SK-N-SH (cell line): ENCODE measurements at regions not wholly inside any gene's neighbourhood (a gene's known extent, or its start where the extent isn't known, plus 50 kb on each side); places are given as distances from the start of the nearest gene placed in this dataset.

Experiments
- CTCF ChIA-PET: fragments of 300-600, 350-600 bp; formaldehyde crosslinking; extraction: SDS; loops from one replicate; lab custom pipeline; 2021; lab: Yijun Ruan, JAX
- POLR2A ChIA-PET: fragments of 350-600 bp; sonication (Branson Sonifier 250); formaldehyde crosslinking; extraction: SDS; loops from one replicate; lab custom pipeline; 2020; ENCODE audit warnings: antibody characterized with exemption, inconsistent platforms; lab: Yijun Ruan, JAX
- DNase-seq: peaks from one replicate; pipeline ENCODE4 v3.0.0; 2012
- H2AFZ ChIP-seq: fragments of 200-600 bp; sonication (generic); 2 replicates; pipeline ENCODE4 v1.8.1; 2016; ENCODE audit warnings: antibody characterized with exemption, mild to moderate bottlenecking, low read depth
- H3F3A ChIP-seq: fragments of 200-600 bp; sonication (generic); replicated peaks from 2 replicates; pipeline ENCODE3; 2016; ENCODE audit warnings: antibody characterized with exemption, mild to moderate bottlenecking; ENCODE audit not compliant: insufficient read depth
- H3K27ac ChIP-seq, 2 experiments: fragments of 200-500 bp in 1 of 2; fragments of 200-600 bp in 1 of 2; sonication (Bioruptor generic) in 1 of 2; sonication (generic), shearing (Covaris generic) in 1 of 2; 2 replicates each; pipeline versions ENCODE4 v1.5.1 to v1.6.1; 2014 to 2016; ENCODE audit warnings: low read depth in 2 of 2, inconsistent platforms in 1 of 2, low read length in 1 of 2, mild to moderate bottlenecking in 1 of 2, mixed read lengths in 1 of 2
- H3K27me3 ChIP-seq: fragments of 200-600 bp; sonication (generic), shearing (Covaris generic); 2 replicates; pipeline ENCODE4 v1.6.1; 2016; ENCODE audit warnings: mixed run types; ENCODE audit not compliant: insufficient read depth
- H3K36me3 ChIP-seq, 2 experiments: fragments of 200-500 bp in 1 of 2; fragments of 200-600 bp in 1 of 2; sonication (Bioruptor generic) in 1 of 2; sonication (generic) in 1 of 2; replicated peaks in 1 of 2; 2 replicates each; pipeline versions ENCODE3 to v1.5.1; 2014 to 2016; ENCODE audit warnings: low read length in 1 of 2, mild to moderate bottlenecking in 1 of 2; ENCODE audit not compliant: insufficient read depth in 2 of 2, control insufficient read depth in 1 of 2
- H3K4me1 ChIP-seq, 2 experiments: fragments of 200-500 bp in 1 of 2; fragments of 200-600 bp in 1 of 2; sonication (Bioruptor generic) in 1 of 2; sonication (generic), shearing (Covaris generic) in 1 of 2; 2 replicates each; pipeline versions ENCODE4 v1.5.1 to v1.6.1; 2014 to 2016; ENCODE audit warnings: low read depth in 1 of 2, low read length in 1 of 2, mixed run types in 1 of 2; ENCODE audit not compliant: insufficient read depth in 2 of 2, control insufficient read depth in 1 of 2
- H3K4me2 ChIP-seq: fragments of 200-600 bp; sonication (generic), shearing (Covaris generic); 2 replicates; pipeline ENCODE4 v1.6.1; 2017; ENCODE audit warnings: mixed run types
- H3K4me3 ChIP-seq, 2 experiments: fragments of 200-500 bp in 1 of 2; fragments of 200-600 bp in 1 of 2; sonication (Bioruptor generic) in 1 of 2; sonication (generic), shearing (Covaris generic) in 1 of 2; 2 replicates each; pipeline versions ENCODE4 v1.5.1 to v1.8.1; 2014 to 2016; ENCODE audit warnings: low read depth in 2 of 2, inconsistent platforms in 1 of 2, low read length in 1 of 2, mild to moderate bottlenecking in 1 of 2, mixed read lengths in 1 of 2, moderate library complexity in 1 of 2
- H3K79me2 ChIP-seq: fragments of 200-600 bp; sonication (generic); 2 replicates; pipeline ENCODE4 v1.8.1; 2017; ENCODE audit warnings: mild to moderate bottlenecking; ENCODE audit not compliant: insufficient read depth
- H3K9ac ChIP-seq: fragments of 200-600 bp; sonication (generic); 2 replicates; pipeline ENCODE4 v1.6.1; 2017; ENCODE audit warnings: mixed run types
- H3K9me2 ChIP-seq: fragments of 200-600 bp; sonication (generic); 2 replicates; pipeline ENCODE4 v1.6.1; 2017; ENCODE audit warnings: mixed run types
- H3K9me3 ChIP-seq: fragments of 200-600 bp; sonication (generic); 2 replicates; pipeline ENCODE4 v1.6.1; 2017; ENCODE audit warnings: mixed run types, mild to moderate bottlenecking, moderate library complexity
- H4K20me1 ChIP-seq: fragments of 200-600 bp; sonication (generic); 2 replicates; pipeline ENCODE4 v1.6.1; 2017; ENCODE audit warnings: mild to moderate bottlenecking, mixed run types; ENCODE audit not compliant: insufficient read depth
- CHD2 ChIP-seq: fragments of 150-350 bp; IDR thresholded peaks from 2 replicates; pipeline ENCODE4 v1.6.1; 2018; ENCODE audit warnings: low read length; ENCODE audit not compliant: partially characterized antibody
- ELF1 ChIP-seq: IDR thresholded peaks from 2 replicates; pipeline ENCODE4 v1.4.0; 2012
- GABPA ChIP-seq: IDR thresholded peaks from 2 replicates; pipeline ENCODE4 v1.4.0; 2012; ENCODE audit warnings: low read depth, mild to moderate bottlenecking
- GATA2 ChIP-seq: sonication (generic); formaldehyde crosslinking; IDR thresholded peaks from 2 replicates; pipeline ENCODE4 v1.5.0; 2020; ENCODE audit warnings: mild to moderate bottlenecking, missing genetic modification reagents
- JUND ChIP-seq: IDR thresholded peaks from 2 replicates; pipeline ENCODE4 v1.4.0; 2012
- MXI1 ChIP-seq: IDR thresholded peaks from 2 replicates; pipeline ENCODE4 v1.6.1; 2012; ENCODE audit warnings: mild to moderate bottlenecking, low read depth, low read length, improper control_type of control experiment
- RAD21 ChIP-seq: IDR thresholded peaks from 2 replicates; pipeline ENCODE4 v1.6.1; 2012; ENCODE audit warnings: mild to moderate bottlenecking, low read length
- RFX5 ChIP-seq: IDR thresholded peaks from 2 replicates; pipeline ENCODE4 v1.6.1; 2012; ENCODE audit warnings: mild to moderate bottlenecking, improper control_type of control experiment, low read length
- RXRA ChIP-seq: IDR thresholded peaks from 2 replicates; pipeline ENCODE4 v1.4.0; 2012; ENCODE audit warnings: low read depth, mild to moderate bottlenecking, borderline replicate concordance
- SIN3A ChIP-seq: IDR thresholded peaks from 2 replicates; pipeline ENCODE4 v1.6.1; 2012; ENCODE audit warnings: low read depth, mild to moderate bottlenecking, low read length, moderate library complexity, borderline replicate concordance
- TCF12 ChIP-seq: IDR thresholded peaks from 2 replicates; pipeline ENCODE4 v1.4.0; 2012
- WGBS: methylation state at CpG from one replicate; pipeline ENCODE4 v1.1.6; 2017; ENCODE audit warnings: low lambda C conversion rate; 5-methylcytosine and 5-hydroxymethylcytosine counted together
- TF ChIP-seq, protein P1 (sequence below): IDR thresholded peaks from 2 replicates; pipeline ENCODE4 v1.4.0; 2012; ENCODE audit warnings: low read depth, borderline replicate concordance
- TF ChIP-seq, protein P2 (sequence below): IDR thresholded peaks from 2 replicates; pipeline ENCODE4 v1.4.0; 2012; ENCODE audit warnings: low read depth
- TF ChIP-seq, protein P3 (sequence below): fragments of 200-600 bp; sonication (generic); IDR thresholded peaks from 2 replicates; pipeline ENCODE4 v1.6.1; 2017; ENCODE audit warnings: antibody characterized with exemption, mild to moderate bottlenecking, moderate library complexity
- TF ChIP-seq, protein P4 (sequence below): IDR thresholded peaks from 2 replicates; pipeline ENCODE4 v1.6.1; 2012; ENCODE audit warnings: mild to moderate bottlenecking, low read depth, low read length, moderate library complexity
- TF ChIP-seq, protein P5 (sequence below): fragments of 150-350 bp; IDR thresholded peaks from 2 replicates; pipeline ENCODE4 v1.6.1; 2016; ENCODE audit warnings: mild to moderate bottlenecking, low read depth, low read length

DNA sequence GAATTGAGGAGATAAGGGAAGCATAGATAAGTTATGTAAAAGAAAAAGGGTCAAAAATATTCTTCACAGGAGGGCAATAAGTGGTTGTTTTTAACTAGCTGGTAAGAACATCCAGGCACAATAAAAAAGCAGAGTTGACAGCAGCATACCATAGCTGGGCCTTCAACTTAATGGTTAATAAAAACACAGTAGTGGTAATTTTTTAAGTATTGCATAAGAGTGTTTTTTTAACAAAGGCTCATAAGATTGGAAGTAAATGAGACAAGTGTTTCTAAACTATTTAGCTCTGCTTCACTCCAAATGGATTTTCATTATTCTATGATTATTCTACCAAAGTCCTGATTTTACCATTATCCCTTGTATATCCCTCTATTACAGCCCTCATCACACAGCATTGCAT, 140.1 kb upstream of the TSPAN8 start:
- TF ChIP-seq GATA2 (no peak), RXRA (no peak), TCF12 (no peak), SIN3A (no peak), ELF1 (no peak)
- TF ChIP-seq, protein P1, sequence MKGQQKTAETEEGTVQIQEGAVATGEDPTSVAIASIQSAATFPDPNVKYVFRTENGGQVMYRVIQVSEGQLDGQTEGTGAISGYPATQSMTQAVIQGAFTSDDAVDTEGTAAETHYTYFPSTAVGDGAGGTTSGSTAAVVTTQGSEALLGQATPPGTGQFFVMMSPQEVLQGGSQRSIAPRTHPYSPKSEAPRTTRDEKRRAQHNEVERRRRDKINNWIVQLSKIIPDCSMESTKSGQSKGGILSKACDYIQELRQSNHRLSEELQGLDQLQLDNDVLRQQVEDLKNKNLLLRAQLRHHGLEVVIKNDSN = no peak
- TF ChIP-seq, protein P2, sequence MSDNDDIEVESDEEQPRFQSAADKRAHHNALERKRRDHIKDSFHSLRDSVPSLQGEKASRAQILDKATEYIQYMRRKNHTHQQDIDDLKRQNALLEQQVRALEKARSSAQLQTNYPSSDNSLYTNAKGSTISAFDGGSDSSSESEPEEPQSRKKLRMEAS = no peak
- CTCF ChIA-PET = interaction anchor here (0.6 to 1.3 kb wide), 4 partner anchors 8 to 47 kb away, joined by 3 read pairs; no protein-coding TSS in a partner anchor
- H3K27ac ChIP-seq = no peak overlapping the region

DNA sequence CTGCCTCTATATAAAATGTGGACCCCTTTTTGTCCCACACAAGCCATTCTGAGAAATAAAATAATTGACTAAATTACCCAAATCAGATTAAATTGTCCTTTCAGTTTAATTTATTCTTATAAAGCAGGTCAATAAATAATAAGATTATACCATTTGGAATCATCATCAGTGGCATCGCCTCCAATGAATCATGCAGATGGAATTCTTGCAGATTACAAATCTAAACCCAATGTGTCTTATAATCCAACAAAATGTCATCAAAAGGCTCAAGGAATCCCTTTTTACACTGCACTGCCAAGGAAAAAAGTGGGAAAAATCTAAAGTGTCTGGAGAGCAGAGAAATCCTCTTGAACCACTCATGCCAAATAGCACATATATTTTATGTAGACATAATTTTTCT, 138.2 kb upstream of the TSPAN8 start:
- H3K27ac ChIP-seq = no peak overlapping the region
- CTCF ChIA-PET = no interaction called here
- no peaks in the 10 kb centered on the region for H3K27me3 ChIP-seq
- H3K79me2 ChIP-seq = no peaks in the 10 kb centered on the region
- no peak overlapping the region for H2AFZ ChIP-seq
- H3K9me3 ChIP-seq = no peaks in the 10 kb centered on the region
- H4K20me1 ChIP-seq = no peaks in the 10 kb centered on the region
- TF ChIP-seq JUND (no peak), CHD2 (no peak), GABPA (no peak), RAD21 (no peak), RFX5 (no peak), MXI1 (no peak)
- TF ChIP-seq, protein P3, sequence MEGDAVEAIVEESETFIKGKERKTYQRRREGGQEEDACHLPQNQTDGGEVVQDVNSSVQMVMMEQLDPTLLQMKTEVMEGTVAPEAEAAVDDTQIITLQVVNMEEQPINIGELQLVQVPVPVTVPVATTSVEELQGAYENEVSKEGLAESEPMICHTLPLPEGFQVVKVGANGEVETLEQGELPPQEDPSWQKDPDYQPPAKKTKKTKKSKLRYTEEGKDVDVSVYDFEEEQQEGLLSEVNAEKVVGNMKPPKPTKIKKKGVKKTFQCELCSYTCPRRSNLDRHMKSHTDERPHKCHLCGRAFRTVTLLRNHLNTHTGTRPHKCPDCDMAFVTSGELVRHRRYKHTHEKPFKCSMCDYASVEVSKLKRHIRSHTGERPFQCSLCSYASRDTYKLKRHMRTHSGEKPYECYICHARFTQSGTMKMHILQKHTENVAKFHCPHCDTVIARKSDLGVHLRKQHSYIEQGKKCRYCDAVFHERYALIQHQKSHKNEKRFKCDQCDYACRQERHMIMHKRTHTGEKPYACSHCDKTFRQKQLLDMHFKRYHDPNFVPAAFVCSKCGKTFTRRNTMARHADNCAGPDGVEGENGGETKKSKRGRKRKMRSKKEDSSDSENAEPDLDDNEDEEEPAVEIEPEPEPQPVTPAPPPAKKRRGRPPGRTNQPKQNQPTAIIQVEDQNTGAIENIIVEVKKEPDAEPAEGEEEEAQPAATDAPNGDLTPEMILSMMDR = no peak
- TF ChIP-seq, protein P4, sequence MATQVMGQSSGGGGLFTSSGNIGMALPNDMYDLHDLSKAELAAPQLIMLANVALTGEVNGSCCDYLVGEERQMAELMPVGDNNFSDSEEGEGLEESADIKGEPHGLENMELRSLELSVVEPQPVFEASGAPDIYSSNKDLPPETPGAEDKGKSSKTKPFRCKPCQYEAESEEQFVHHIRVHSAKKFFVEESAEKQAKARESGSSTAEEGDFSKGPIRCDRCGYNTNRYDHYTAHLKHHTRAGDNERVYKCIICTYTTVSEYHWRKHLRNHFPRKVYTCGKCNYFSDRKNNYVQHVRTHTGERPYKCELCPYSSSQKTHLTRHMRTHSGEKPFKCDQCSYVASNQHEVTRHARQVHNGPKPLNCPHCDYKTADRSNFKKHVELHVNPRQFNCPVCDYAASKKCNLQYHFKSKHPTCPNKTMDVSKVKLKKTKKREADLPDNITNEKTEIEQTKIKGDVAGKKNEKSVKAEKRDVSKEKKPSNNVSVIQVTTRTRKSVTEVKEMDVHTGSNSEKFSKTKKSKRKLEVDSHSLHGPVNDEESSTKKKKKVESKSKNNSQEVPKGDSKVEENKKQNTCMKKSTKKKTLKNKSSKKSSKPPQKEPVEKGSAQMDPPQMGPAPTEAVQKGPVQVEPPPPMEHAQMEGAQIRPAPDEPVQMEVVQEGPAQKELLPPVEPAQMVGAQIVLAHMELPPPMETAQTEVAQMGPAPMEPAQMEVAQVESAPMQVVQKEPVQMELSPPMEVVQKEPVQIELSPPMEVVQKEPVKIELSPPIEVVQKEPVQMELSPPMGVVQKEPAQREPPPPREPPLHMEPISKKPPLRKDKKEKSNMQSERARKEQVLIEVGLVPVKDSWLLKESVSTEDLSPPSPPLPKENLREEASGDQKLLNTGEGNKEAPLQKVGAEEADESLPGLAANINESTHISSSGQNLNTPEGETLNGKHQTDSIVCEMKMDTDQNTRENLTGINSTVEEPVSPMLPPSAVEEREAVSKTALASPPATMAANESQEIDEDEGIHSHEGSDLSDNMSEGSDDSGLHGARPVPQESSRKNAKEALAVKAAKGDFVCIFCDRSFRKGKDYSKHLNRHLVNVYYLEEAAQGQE = no peak
- TF ChIP-seq, protein P5, sequence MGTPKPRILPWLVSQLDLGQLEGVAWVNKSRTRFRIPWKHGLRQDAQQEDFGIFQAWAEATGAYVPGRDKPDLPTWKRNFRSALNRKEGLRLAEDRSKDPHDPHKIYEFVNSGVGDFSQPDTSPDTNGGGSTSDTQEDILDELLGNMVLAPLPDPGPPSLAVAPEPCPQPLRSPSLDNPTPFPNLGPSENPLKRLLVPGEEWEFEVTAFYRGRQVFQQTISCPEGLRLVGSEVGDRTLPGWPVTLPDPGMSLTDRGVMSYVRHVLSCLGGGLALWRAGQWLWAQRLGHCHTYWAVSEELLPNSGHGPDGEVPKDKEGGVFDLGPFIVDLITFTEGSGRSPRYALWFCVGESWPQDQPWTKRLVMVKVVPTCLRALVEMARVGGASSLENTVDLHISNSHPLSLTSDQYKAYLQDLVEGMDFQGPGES = no peak
- no peaks in the 10 kb centered on the region for H3K36me3 ChIP-seq
- H3K4me3 ChIP-seq = no peak overlapping the region
- no peaks in the 10 kb centered on the region for H3K9me2 ChIP-seq
- POLR2A ChIA-PET = no interaction called here
- 8% methylated on average over 1 of the region's 1 CpG for WGBS
- H3K9ac ChIP-seq = no peak overlapping the region
- no peaks in the 10 kb centered on the region for H3F3A ChIP-seq
- H3K4me1 ChIP-seq = peaks cover 0 to 3% of the 10 kb centered on the region in 2 experiments; a peak in 2 of 4 replicates
- no peak overlapping the region for H3K4me2 ChIP-seq
- DNase-seq = no peak

More for the DNA sequence above, 140.1 kb upstream of the TSPAN8 start:
- Histone ChIP-seq H3K4me1 (peaks cover 0 to 3% of the 10 kb centered on the region in 2 experiments; a peak in 2 of 4 replicates), H3K4me2 (no peak overlapping the region), H3K9ac (no peak overlapping the region), H3K9me2 (no peaks in the 10 kb centered on the region), H3F3A (no peaks in the 10 kb centered on the region), H2AFZ (no peak overlapping the region), H4K20me1 (no peaks in the 10 kb centered on the region), H3K79me2 (no peaks in the 10 kb centered on the region), H3K36me3 (no peaks in the 10 kb centered on the region), H3K4me3 (no peak overlapping the region), H3K27me3 (no peaks in the 10 kb centered on the region), H3K9me3 (no peaks in the 10 kb centered on the region)
- no peak for DNase-seq
- POLR2A ChIA-PET = no interaction called here
